Uterus (tissue), 2 donors: ENCODE measurements at regions not wholly inside any gene's neighbourhood (a gene's known extent, or its start where the extent isn't known, plus 50 kb on each side); places are given as distances from the start of the nearest gene placed in this dataset.

Source experiments
- CTCF ChIP-seq, 4 experiments: fragments of 200-600 bp in 2 of 4; fragments of 450-650 bp in 2 of 4; sonication (generic) in 2 of 4; IDR thresholded peaks; one replicate each; pipeline ENCODE4 v1.5.1; 2016 to 2019; ENCODE audit warnings: antibody characterized with exemption in 4 of 4, mild to moderate bottlenecking in 2 of 4, moderate library complexity in 1 of 4
- POLR2A ChIP-seq, 2 donors: fragments of 450-650 bp; IDR thresholded peaks; one replicate each; pipeline ENCODE4 v1.6.1; 2016; ENCODE audit warnings: antibody characterized with exemption in 2 of 2, mild to moderate bottlenecking in 1 of 2, moderate library complexity in 1 of 2

- TF ChIP-seq CTCF (IDR thresholded peaks at IDR 0.05) (no peak), POLR2A (IDR thresholded peaks at IDR 0.05) (no peak)
Measured at GRCh38 chr4:156191044-156191781, 237.5 kb upstream of the CTSO start.
